T-cell (primary cell): ENCODE measurements at regions not wholly inside any gene's neighbourhood (a gene's known extent, or its start where the extent isn't known, plus 50 kb on each side); places are given as distances from the start of the nearest gene placed in this dataset.

Source experiments
- ATAC-seq, 4 experiments: fragments of 200-7000 bp in 3 of 4; fragments of 150-1000 bp in 1 of 4; cut with Tn5 transposase; replicated peaks in 1 of 4; 1 replicate in 3 of 4; 2 replicates in 1 of 4; pipeline ENCODE4 v1.10.0; 2021; ENCODE audit warnings: moderate library complexity in 3 of 4, mild to moderate bottlenecking in 2 of 4, moderate number of reproducible peaks in 1 of 4
- CTCF ChIA-PET, 2 donors: fragments of 300-600 bp; sonication (Branson Sonifier 250); formaldehyde crosslinking; loops; one replicate each; lab custom pipeline; 2022; ENCODE audit warnings: antibody characterized with exemption in 2 of 2; lab: Charles Lee
- POLR2A ChIA-PET, 2 donors: fragments of 300-600 bp; sonication (Branson Sonifier 250); formaldehyde crosslinking; loops; one replicate each; lab custom pipeline; 2022; ENCODE audit warnings: antibody characterized with exemption in 2 of 2; lab: Charles Lee
- DNase-seq, 35 experiments: peaks; one replicate each; pipeline versions ENCODE4 v3.0.0 to v3.0.0-alpha.2; 2013 to 2023
- H3K27ac ChIP-seq: one replicate; pipeline ENCODE4 v1.5.1; 2013; ENCODE audit warnings: low read length
- H3K27me3 ChIP-seq, 2 experiments: replicated peaks in 1 of 2; 1 replicate in 1 of 2; 2 replicates in 1 of 2; pipeline versions ENCODE4 v1.6.1 to v1.7.0; 2013; ENCODE audit warnings: low read length in 1 of 2, mixed read lengths in 1 of 2; ENCODE audit not compliant: control insufficient read depth in 2 of 2, insufficient read depth in 2 of 2; ENCODE audit errors: extremely low read depth in 1 of 2
- H3K36me3 ChIP-seq, 2 donors: 1 replicate in 1 of 2; 2 replicates in 1 of 2; pipeline versions ENCODE4 v1.6.1 to v1.7.0; 2013; ENCODE audit warnings: low read length in 1 of 2; ENCODE audit not compliant: control insufficient read depth in 2 of 2, insufficient read depth in 1 of 2; ENCODE audit errors: extremely low read depth in 1 of 2
- H3K4me1 ChIP-seq, 2 experiments: 1 replicate in 1 of 2; 2 replicates in 1 of 2; pipeline versions ENCODE4 v1.6.1 to v1.7.0; 2013; ENCODE audit warnings: low read length in 2 of 2, mixed read lengths in 1 of 2; ENCODE audit not compliant: insufficient read depth in 2 of 2, control insufficient read depth in 1 of 2; ENCODE audit errors: extremely low read depth in 1 of 2
- H3K4me3 ChIP-seq, 2 donors: 1 replicate in 1 of 2; 2 replicates in 1 of 2; pipeline versions ENCODE4 v1.5.1 to v1.7.0; 2013; ENCODE audit warnings: mild to moderate bottlenecking in 2 of 2, low read length in 1 of 2, moderate library complexity in 1 of 2; ENCODE audit not compliant: control insufficient read depth in 1 of 2; ENCODE audit errors: extremely low read depth in 1 of 2
- H3K9me3 ChIP-seq: 2 replicates; pipeline ENCODE4 v1.7.0; 2013
- H3K27ac Mint-ChIP-seq, 2 donors: one replicate each; pipeline ENCODE4 v1.8.0; 2020 to 2021; ENCODE audit warnings: mild to moderate bottlenecking in 2 of 2, mixed read lengths in 2 of 2
- H3K27me3 Mint-ChIP-seq, 2 donors: one replicate each; pipeline ENCODE4 v1.8.0; 2021 to 2022; ENCODE audit warnings: mixed read lengths in 2 of 2
- H3K36me3 Mint-ChIP-seq: one replicate; pipeline ENCODE4 v1.8.0; 2021; ENCODE audit warnings: mixed read lengths
- H3K4me1 Mint-ChIP-seq, 3 donors: one replicate each; pipeline ENCODE4 v1.8.0; 2020 to 2022; ENCODE audit warnings: mixed read lengths in 3 of 3, mild to moderate bottlenecking in 1 of 3
- H3K4me3 Mint-ChIP-seq, 3 donors: one replicate each; pipeline ENCODE4 v1.8.0; 2020 to 2022; ENCODE audit warnings: mild to moderate bottlenecking in 3 of 3, mixed read lengths in 3 of 3, moderate library complexity in 3 of 3
- H3K9me3 Mint-ChIP-seq, 3 donors: one replicate each; pipeline ENCODE4 v1.8.0; 2020 to 2022; ENCODE audit warnings: mixed read lengths in 3 of 3
- WGBS: methylation state at CpG from one replicate; pipeline ENCODE4 v1.1.5; 2013; ENCODE audit warnings: missing lambda C conversion rate; ENCODE audit not compliant: insufficient coverage; 5-methylcytosine and 5-hydroxymethylcytosine counted together

DNA sequence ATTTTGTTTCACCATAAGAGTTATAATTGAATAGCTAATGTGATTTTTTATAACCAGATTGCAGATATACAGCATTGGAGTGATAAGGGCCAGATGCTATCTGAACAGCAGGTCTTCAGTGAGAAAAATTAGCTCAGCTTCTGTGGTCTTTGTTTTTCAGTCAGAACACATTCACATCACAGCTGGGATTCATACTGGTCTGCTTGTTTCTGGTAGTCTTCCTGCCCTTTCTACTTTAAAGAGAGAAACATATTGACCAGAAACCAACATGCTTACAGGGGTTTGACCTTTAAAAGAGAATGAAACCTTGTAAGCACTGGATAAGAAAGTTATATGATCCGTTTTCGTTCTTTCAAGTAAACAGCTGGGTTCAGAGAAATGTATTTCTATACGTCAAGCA, 213.7 kb upstream of the TMPRSS15 start:
- Histone ChIP-seq H3K36me3 (no peaks in the 10 kb centered on the region), H3K27ac (no peak overlapping the region), H3K4me3 (no peak overlapping the region), H3K27me3 (no peaks in the 10 kb centered on the region), H3K9me3 (no peaks in the 10 kb centered on the region), H3K4me1 (no peaks in the 10 kb centered on the region)
- Mint-ChIP-seq H3K27ac (no peak overlapping the region), H3K36me3 (no peaks in the 10 kb centered on the region), H3K4me1 (no peaks in the 10 kb centered on the region), H3K9me3 (peaks cover 0 to 8% (median 6%) of the 10 kb centered on the region in 3 donors), H3K27me3 (no peaks in the 10 kb centered on the region), H3K4me3 (no peak overlapping the region)
- DNase-seq (no peak), ATAC-seq (no peak)
- POLR2A ChIA-PET: interaction anchor here in 1 of 2 donors (0.6 kb wide), 1 partner anchor 456 kb away, joined by 3 read pairs; no protein-coding TSS in a partner anchor
- WGBS: no CpG with 5 or more reads among the region's 3 CpGs
- CTCF ChIA-PET: no interaction called here

DNA sequence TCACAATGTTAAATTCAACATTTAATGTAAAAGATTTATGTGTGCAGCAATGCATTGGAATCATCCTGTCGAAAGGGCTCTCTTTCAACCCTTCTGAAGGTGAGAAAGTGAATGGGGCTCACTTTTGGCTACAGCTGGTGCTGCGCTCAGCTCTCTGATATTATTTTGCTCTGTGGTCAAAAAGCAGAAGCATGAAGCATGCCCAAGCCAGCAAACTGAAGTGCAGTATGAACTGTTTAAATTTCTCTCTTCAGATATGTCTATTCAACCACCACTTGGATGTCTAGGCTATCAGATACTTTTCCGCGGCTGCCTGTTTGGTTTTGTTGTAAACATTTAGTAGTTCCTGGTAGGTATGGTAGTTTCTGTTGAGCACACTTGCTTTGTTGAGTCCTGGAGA, 216.9 kb upstream of the TMPRSS15 start:
- Mint-ChIP-seq H3K27ac (no peak overlapping the region), H3K4me3 (no peak overlapping the region), H3K27me3 (no peaks in the 10 kb centered on the region), H3K9me3 (peaks cover 0 to 4% (median 2%) of the 10 kb centered on the region in 3 donors), H3K36me3 (no peaks in the 10 kb centered on the region), H3K4me1 (no peaks in the 10 kb centered on the region)
- H3K27ac ChIP-seq: no peak overlapping the region
- DNase-seq: no peak
- H3K4me1 ChIP-seq: no peaks in the 10 kb centered on the region
- ChIA-PET POLR2A (no interaction called here), CTCF (no interaction called here)
- H3K36me3 ChIP-seq: no peaks in the 10 kb centered on the region
- ATAC-seq: no peak
- H3K4me3 ChIP-seq: no peak overlapping the region
- WGBS: 42% methylated on average over 3 of the region's 4 CpGs
- H3K9me3 ChIP-seq: no peaks in the 10 kb centered on the region
- no peaks in the 10 kb centered on the region for H3K27me3 ChIP-seq

DNA sequence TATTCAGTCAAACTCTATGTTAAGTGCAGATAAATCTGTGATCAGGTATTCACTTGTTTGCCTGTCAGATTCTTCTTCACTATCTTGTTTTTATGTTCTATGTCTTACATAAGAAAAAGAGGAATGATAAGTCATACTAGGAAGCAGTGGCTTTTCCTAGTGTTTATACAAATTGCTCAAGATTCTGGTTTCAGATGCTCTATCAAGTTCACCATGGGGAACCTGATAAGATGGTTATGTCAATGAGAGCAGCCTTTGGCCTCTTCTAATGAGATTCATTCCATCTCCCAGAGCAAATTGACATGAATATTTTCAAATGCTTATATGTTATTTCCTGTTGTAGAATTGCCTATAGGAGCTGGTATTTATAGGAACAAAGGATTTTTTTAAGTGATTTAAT, 218.8 kb upstream of the TMPRSS15 start:
- Mint-ChIP-seq H3K4me3 (no peak overlapping the region), H3K27ac (no peak overlapping the region), H3K27me3 (no peaks in the 10 kb centered on the region), H3K9me3 (peaks cover 0 to 4% (median 2%) of the 10 kb centered on the region in 3 donors), H3K4me1 (no peaks in the 10 kb centered on the region), H3K36me3 (no peaks in the 10 kb centered on the region)
- POLR2A ChIA-PET: no interaction called here
- no peaks in the 10 kb centered on the region for H3K9me3 ChIP-seq
- H3K4me3 ChIP-seq: no peak overlapping the region
- DNase-seq: no peak
- CTCF ChIA-PET: no interaction called here
- H3K36me3 ChIP-seq: no peaks in the 10 kb centered on the region
- no peaks in the 10 kb centered on the region for H3K4me1 ChIP-seq
- H3K27me3 ChIP-seq: no peaks in the 10 kb centered on the region
- ATAC-seq: no peak
- H3K27ac ChIP-seq: no peak overlapping the region

DNA sequence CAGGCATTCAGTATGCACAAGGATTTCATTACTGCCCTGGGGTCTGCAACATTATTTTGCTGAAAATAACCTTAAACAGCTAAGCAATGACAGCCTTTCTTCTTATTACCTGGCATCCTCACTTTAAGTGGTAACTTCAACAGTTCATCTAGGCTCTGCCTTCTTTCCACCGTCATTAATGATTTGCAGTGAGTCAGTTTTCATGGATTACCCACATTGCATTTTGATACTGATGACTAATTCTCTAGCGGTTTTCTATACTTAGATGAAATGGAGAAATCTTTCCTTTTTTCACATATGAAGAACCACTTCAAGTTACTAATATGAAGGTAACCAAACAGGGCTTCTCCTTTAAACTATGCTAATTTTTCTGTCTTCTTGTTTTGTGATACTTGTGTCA, 226.9 kb upstream of the TMPRSS15 start:
- no peaks in the 10 kb centered on the region for H3K27me3 ChIP-seq
- Mint-ChIP-seq H3K36me3 (no peaks in the 10 kb centered on the region), H3K4me3 (no peak overlapping the region), H3K27ac (no peak overlapping the region), H3K27me3 (no peaks in the 10 kb centered on the region), H3K9me3 (peaks cover 3 to 20% (median 8%) of the 10 kb centered on the region in 3 donors), H3K4me1 (no peaks in the 10 kb centered on the region)
- DNase-seq (no peak), ATAC-seq (no peak)
- no peaks in the 10 kb centered on the region for H3K9me3 ChIP-seq
- H3K4me1 ChIP-seq: no peaks in the 10 kb centered on the region
- H3K36me3 ChIP-seq: no peaks in the 10 kb centered on the region
- no peak overlapping the region for H3K4me3 ChIP-seq
- no CpG with 5 or more reads among the region's 2 CpGs for WGBS
- ChIA-PET CTCF (no interaction called here), POLR2A (no interaction called here)
- no peak overlapping the region for H3K27ac ChIP-seq

DNA sequence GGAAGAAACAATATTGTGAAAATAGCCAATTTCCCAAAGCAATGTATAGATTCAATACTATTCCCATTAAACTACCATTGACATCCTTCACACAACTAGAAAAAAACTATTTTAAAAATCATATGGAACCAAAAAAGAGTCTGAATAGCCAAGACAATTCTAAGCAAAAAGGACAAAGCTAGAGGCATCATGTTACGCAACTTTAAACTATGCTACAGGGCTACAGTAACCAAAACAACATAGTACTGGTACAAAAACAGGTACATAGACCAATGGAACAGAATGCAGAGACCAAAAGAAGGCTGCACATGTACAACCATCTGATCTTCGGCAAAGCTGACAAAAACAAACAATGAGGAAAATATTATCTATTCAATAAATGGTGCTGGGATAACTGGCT, 233.3 kb upstream of the TMPRSS15 start:
- POLR2A ChIA-PET: no interaction called here
- no peaks in the 10 kb centered on the region for H3K36me3 Mint-ChIP-seq
- WGBS: no CpG with 5 or more reads among the region's 2 CpGs
- no peaks in the 10 kb centered on the region for H3K27me3 Mint-ChIP-seq
- Histone ChIP-seq H3K36me3 (no peaks in the 10 kb centered on the region), H3K27me3 (no peaks in the 10 kb centered on the region), H3K27ac (no peak overlapping the region), H3K4me1 (no peaks in the 10 kb centered on the region), H3K9me3 (no peaks in the 10 kb centered on the region), H3K4me3 (no peak overlapping the region)
- no peak overlapping the region for H3K27ac Mint-ChIP-seq
- CTCF ChIA-PET: no interaction called here
- H3K4me3 Mint-ChIP-seq: no peak overlapping the region
- H3K9me3 Mint-ChIP-seq: peaks cover 7 to 31% (median 10%) of the 10 kb centered on the region in 3 donors
- DNase-seq: no peak
- ATAC-seq: no peak
- H3K4me1 Mint-ChIP-seq: no peaks in the 10 kb centered on the region

DNA sequence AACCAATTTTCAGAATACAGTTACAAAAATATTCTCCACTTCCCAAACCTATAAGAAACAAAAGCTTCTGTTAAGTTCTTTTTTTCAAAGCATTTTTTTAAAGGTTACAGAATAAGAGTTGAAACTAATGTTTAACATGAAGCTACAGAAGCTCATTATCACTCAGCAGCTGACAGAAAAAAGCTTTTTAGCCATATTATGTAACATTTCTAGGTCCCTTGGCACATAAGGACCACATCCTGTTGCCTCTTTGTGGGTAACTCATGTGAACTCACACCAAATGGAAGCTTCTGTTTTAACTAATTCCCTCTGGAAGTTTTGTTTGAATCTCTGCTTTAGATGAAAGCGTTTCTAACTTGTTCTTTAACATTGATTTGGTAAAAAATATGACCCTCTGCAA, 242.5 kb upstream of the TMPRSS15 start:
- ATAC-seq (no peak), DNase-seq (no peak)
- no CpG with 5 or more reads among the region's 1 CpG for WGBS
- Histone ChIP-seq H3K27me3 (no peaks in the 10 kb centered on the region), H3K4me1 (no peaks in the 10 kb centered on the region), H3K27ac (no peak overlapping the region), H3K4me3 (no peak overlapping the region), H3K36me3 (no peaks in the 10 kb centered on the region), H3K9me3 (no peaks in the 10 kb centered on the region)
- H3K9me3 Mint-ChIP-seq: peaks cover 0 to 9% (median 6%) of the 10 kb centered on the region in 3 donors
- no peaks in the 10 kb centered on the region for H3K27me3 Mint-ChIP-seq
- H3K4me3 Mint-ChIP-seq: no peak overlapping the region
- POLR2A ChIA-PET: no interaction called here
- CTCF ChIA-PET: no interaction called here
- H3K4me1 Mint-ChIP-seq: no peaks in the 10 kb centered on the region
- H3K27ac Mint-ChIP-seq: no peak overlapping the region
- no peaks in the 10 kb centered on the region for H3K36me3 Mint-ChIP-seq

DNA sequence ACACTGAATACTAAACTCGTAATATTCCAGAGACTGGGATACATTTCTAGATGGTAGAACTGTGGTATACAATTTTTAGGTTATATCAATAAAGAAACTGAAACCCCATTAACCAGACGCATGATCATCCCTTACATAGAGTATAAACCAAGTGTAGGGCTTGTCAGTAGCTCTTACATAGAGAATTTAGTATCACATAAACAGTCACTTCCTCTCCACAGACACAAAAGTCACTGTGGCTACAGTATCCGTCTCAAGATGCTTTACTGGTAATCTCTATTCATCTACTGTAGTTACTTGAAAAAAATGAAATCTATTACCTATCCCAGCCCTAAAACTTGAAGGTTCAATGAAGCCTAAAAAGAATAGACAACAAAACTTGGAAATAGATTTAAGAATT, 252.3 kb upstream of the TMPRSS15 start:
- Mint-ChIP-seq H3K27me3 (no peaks in the 10 kb centered on the region), H3K27ac (no peak overlapping the region), H3K4me1 (no peaks in the 10 kb centered on the region), H3K4me3 (no peak overlapping the region), H3K9me3 (peaks cover 4 to 11% (median 5%) of the 10 kb centered on the region in 3 donors), H3K36me3 (no peaks in the 10 kb centered on the region)
- Histone ChIP-seq H3K36me3 (no peaks in the 10 kb centered on the region), H3K4me1 (no peaks in the 10 kb centered on the region), H3K27me3 (no peaks in the 10 kb centered on the region), H3K27ac (no peak overlapping the region), H3K4me3 (no peak overlapping the region), H3K9me3 (no peaks in the 10 kb centered on the region)
- no peak for ATAC-seq
- ChIA-PET POLR2A (no interaction called here), CTCF (no interaction called here)
- no CpG with 5 or more reads among the region's 3 CpGs for WGBS
- DNase-seq: no peak
